Nephron (organoid): ENCODE measurements at regions not wholly inside any gene's neighbourhood (a gene's known extent, or its start where the extent isn't known, plus 50 kb on each side); places are given as distances from the start of the nearest gene placed in this dataset.

Source experiments
- H3K27ac Mint-ChIP-seq, 3 experiments: 2 replicates each; pipeline ENCODE4 v1.8.0; 2020; ENCODE audit warnings: mixed read lengths in 3 of 3, mild to moderate bottlenecking in 2 of 3, moderate library complexity in 1 of 3
- H3K27me3 Mint-ChIP-seq: 2 replicates; pipeline ENCODE4 v1.8.0; 2021; ENCODE audit warnings: low read depth, mild to moderate bottlenecking, moderate library complexity, mixed read lengths
- H3K36me3 Mint-ChIP-seq: 2 replicates; pipeline ENCODE4 v1.8.0; 2020; ENCODE audit warnings: low read depth, mixed read lengths
- H3K4me1 Mint-ChIP-seq: 2 replicates; pipeline ENCODE4 v1.8.0; 2020; ENCODE audit warnings: mixed read lengths
- H3K4me3 Mint-ChIP-seq, 3 experiments: 2 replicates each; pipeline ENCODE4 v1.8.0; 2020; ENCODE audit warnings: mild to moderate bottlenecking in 3 of 3, mixed read lengths in 3 of 3, moderate library complexity in 2 of 3
- H3K9me3 Mint-ChIP-seq: 2 replicates; pipeline ENCODE4 v1.8.0; 2020; ENCODE audit warnings: mixed read lengths
- TF ChIP-seq, protein P1 (sequence below), 3 experiments: fragments of 200-600 bp; sonication (generic); IDR thresholded peaks; one replicate each; pipeline ENCODE4 v1.5.0; 2021; ENCODE audit warnings: antibody characterized with exemption in 3 of 3; ENCODE audit not compliant: unreplicated experiment in 3 of 3

DNA sequence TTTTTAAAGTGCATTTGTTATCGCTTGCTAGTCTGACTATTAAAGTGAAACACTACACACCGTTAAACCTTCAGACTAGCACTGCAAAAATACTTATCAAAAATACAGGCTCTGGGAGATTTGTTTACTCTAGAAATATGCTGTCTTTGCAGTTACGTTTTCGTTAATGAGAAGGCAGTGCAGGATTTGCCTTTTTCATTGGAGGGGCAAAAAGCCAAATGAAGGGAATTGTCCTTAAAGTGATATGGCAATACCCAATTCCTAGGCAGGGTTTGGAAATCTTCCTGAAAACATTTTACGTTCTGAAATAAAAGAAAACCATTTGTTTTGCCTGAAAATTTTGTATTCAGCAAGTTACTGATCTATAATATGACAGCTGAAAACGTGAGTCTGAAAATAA, 1800.2 kb downstream of the MAT2B start:
- TF ChIP-seq, protein P1, sequence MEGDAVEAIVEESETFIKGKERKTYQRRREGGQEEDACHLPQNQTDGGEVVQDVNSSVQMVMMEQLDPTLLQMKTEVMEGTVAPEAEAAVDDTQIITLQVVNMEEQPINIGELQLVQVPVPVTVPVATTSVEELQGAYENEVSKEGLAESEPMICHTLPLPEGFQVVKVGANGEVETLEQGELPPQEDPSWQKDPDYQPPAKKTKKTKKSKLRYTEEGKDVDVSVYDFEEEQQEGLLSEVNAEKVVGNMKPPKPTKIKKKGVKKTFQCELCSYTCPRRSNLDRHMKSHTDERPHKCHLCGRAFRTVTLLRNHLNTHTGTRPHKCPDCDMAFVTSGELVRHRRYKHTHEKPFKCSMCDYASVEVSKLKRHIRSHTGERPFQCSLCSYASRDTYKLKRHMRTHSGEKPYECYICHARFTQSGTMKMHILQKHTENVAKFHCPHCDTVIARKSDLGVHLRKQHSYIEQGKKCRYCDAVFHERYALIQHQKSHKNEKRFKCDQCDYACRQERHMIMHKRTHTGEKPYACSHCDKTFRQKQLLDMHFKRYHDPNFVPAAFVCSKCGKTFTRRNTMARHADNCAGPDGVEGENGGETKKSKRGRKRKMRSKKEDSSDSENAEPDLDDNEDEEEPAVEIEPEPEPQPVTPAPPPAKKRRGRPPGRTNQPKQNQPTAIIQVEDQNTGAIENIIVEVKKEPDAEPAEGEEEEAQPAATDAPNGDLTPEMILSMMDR (IDR thresholded peaks at IDR 0.05; ENCODE audit: unreplicated experiment in 3 of 3), result no peak
- Mint-ChIP-seq H3K9me3 (no peaks in the 10 kb centered on the region), H3K27ac (no peak overlapping the region), H3K27me3 (no peaks in the 10 kb centered on the region), H3K36me3 (no peaks in the 10 kb centered on the region), H3K4me1 (peaks cover 10% of the 10 kb centered on the region), H3K4me3 (no peak overlapping the region)

DNA sequence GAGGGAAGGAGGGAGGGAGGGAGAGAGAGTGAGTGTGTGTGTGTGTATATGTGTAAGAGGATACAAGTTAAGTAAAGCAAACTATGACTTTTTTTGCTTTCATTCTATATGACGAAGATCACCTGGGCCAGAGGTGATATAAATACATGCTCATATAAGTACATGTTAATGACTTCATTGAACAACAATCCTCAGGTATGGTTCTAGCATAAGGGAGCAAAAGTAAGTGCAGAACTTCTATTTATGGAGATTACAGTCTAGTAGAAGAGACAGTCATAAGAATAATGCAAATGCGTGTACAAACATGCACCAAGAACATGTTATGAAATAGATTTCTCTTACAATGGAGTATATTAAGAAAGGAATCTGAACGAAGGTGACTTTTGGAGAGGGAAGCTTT, 1804.0 kb downstream of the MAT2B start:
- peaks cover 1% of the 10 kb centered on the region for H3K4me1 Mint-ChIP-seq
- TF ChIP-seq, protein P1 (IDR thresholded peaks at IDR 0.05; ENCODE audit: unreplicated experiment in 3 of 3), result no peak
- no peaks in the 10 kb centered on the region for H3K9me3 Mint-ChIP-seq
- H3K27me3 Mint-ChIP-seq, result no peaks in the 10 kb centered on the region
- no peak overlapping the region for H3K4me3 Mint-ChIP-seq
- H3K27ac Mint-ChIP-seq, result no peak overlapping the region
- no peaks in the 10 kb centered on the region for H3K36me3 Mint-ChIP-seq

DNA sequence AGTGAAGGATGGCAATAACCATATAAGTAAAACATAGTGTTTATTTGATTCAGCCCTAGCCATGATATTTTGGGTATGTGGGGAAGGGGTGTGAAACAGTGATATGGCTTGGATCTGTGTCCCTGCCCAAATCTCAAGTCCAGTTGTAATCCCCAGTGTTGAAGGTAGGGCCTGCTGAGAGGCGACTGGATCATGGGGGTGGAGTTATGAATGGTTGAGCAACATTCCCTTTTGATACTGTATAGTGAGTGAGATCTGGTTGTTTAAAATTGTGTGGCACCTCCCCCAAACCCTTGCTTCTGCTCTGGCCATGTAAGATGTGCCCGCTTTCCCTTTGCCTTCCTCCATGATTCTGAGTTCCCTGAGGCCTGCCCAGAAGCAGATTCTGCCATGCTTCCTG, 1804.6 kb downstream of the MAT2B start:
- Mint-ChIP-seq H3K27me3 (no peaks in the 10 kb centered on the region), H3K36me3 (no peaks in the 10 kb centered on the region), H3K4me3 (no peak overlapping the region), H3K27ac (no peak overlapping the region), H3K4me1 (no peaks in the 10 kb centered on the region), H3K9me3 (no peaks in the 10 kb centered on the region)
- TF ChIP-seq, protein P1 (IDR thresholded peaks at IDR 0.05; ENCODE audit: unreplicated experiment in 3 of 3), result no peak

- Mint-ChIP-seq H3K27ac (no peak overlapping the region), H3K9me3 (peaks cover 17% of the 10 kb centered on the region), H3K4me1 (no peaks in the 10 kb centered on the region), H3K27me3 (peaks cover 3% of the 10 kb centered on the region), H3K4me3 (no peak overlapping the region), H3K36me3 (no peaks in the 10 kb centered on the region)
- TF ChIP-seq, protein P1 (IDR thresholded peaks at IDR 0.05; ENCODE audit: unreplicated experiment in 3 of 3), result no peak
Measured at GRCh38 chr5:165321912-165322311, 1816.5 kb downstream of the MAT2B start.

GRCh38 chr5:165325221-165325620, 1819.8 kb downstream of the MAT2B start:
- no peaks in the 10 kb centered on the region for H3K36me3 Mint-ChIP-seq
- peaks cover 4% of the 10 kb centered on the region for H3K4me1 Mint-ChIP-seq
- no peaks in the 10 kb centered on the region for H3K27me3 Mint-ChIP-seq
- H3K4me3 Mint-ChIP-seq, result no peak overlapping the region
- H3K9me3 Mint-ChIP-seq, result no peaks in the 10 kb centered on the region
- TF ChIP-seq, protein P1 (IDR thresholded peaks at IDR 0.05; ENCODE audit: unreplicated experiment in 3 of 3), result no peak
- H3K27ac Mint-ChIP-seq, result no peak overlapping the region

- H3K27ac Mint-ChIP-seq, result no peak overlapping the region
- H3K9me3 Mint-ChIP-seq, result no peaks in the 10 kb centered on the region
- H3K27me3 Mint-ChIP-seq, result no peaks in the 10 kb centered on the region
- TF ChIP-seq, protein P1 (IDR thresholded peaks at IDR 0.05; ENCODE audit: unreplicated experiment in 3 of 3), result no peak
- H3K4me3 Mint-ChIP-seq, result no peak overlapping the region
- H3K4me1 Mint-ChIP-seq, result peaks cover 4% of the 10 kb centered on the region
- H3K36me3 Mint-ChIP-seq, result no peaks in the 10 kb centered on the region
Measured at GRCh38 chr5:165327631-165328030, 1822.2 kb downstream of the MAT2B start.
